SH-SY5Y (cell line): ENCODE measurements at regions not wholly inside any gene's neighbourhood (a gene's known extent, or its start where the extent isn't known, plus 50 kb on each side); places are given as distances from the start of the nearest gene placed in this dataset.

Source experiments
- GATA2 ChIP-seq: IDR thresholded peaks from 2 replicates; pipeline ENCODE4 v1.6.1; 2011; ENCODE audit warnings: mild to moderate bottlenecking, low read depth, low read length
- GATA3 ChIP-seq: IDR thresholded peaks from 2 replicates; pipeline ENCODE4 v1.6.1; 2011; ENCODE audit warnings: low read depth, mild to moderate bottlenecking, low read length, moderate library complexity

GRCh38 chr11:41789376-41789775, 329.9 kb upstream of the LRRC4C start:
- TF ChIP-seq GATA3 (no peak), GATA2 (no peak)

GRCh38 chr11:41795004-41795403, 335.6 kb upstream of the LRRC4C start:
- no peak for TF ChIP-seq GATA2
- TF ChIP-seq GATA3 = no peak

- TF ChIP-seq GATA2 (no peak), GATA3 (no peak)
Measured at GRCh38 chr11:41799754-41800153, 340.3 kb upstream of the LRRC4C start.

- TF ChIP-seq GATA2 (no peak), GATA3 (no peak)
Measured at GRCh38 chr11:41803895-41804294, 344.4 kb upstream of the LRRC4C start.

DNA sequence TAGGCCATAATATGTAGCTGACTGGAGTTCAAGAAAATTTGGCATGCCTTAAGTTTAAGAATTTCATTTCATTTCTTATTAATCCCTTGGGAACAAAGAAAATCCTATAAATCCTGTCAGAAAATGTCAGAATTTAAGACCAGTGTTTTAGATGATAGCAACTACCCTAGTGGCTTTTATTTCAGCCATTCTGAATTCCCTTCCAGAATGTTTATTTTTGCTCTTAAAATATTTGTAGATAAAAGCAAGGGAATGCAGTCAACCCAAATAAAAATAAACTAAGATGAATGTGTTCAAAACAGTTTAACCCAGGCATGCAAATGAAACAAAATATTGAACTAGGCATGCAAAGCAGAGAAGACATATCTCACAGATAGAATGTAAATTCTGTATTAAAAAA, 356.9 kb upstream of the LRRC4C start:
- TF ChIP-seq GATA2 (no peak), GATA3 (no peak)

- TF ChIP-seq GATA2 (no peak), GATA3 (no peak)
Measured at GRCh38 chr11:41826085-41826484, 366.6 kb upstream of the LRRC4C start.

GRCh38 chr11:41836431-41836830, 377.0 kb upstream of the LRRC4C start:
- no peak for TF ChIP-seq GATA2
- no peak for TF ChIP-seq GATA3

- TF ChIP-seq GATA2 = no peak
- no peak for TF ChIP-seq GATA3
Measured at GRCh38 chr11:41842673-41843072, 383.2 kb upstream of the LRRC4C start.

GRCh38 chr11:41845066-41845465, 385.6 kb upstream of the LRRC4C start:
- TF ChIP-seq GATA2 (no peak), GATA3 (no peak)

GRCh38 chr11:41848349-41848748, 388.9 kb upstream of the LRRC4C start:
- TF ChIP-seq GATA2 (peak; percentile 51; the same call in 1 of the 2 replicates), GATA3 (no peak)

- TF ChIP-seq GATA3 (no peak), GATA2 (no peak)
Measured at GRCh38 chr11:41849250-41849649, 389.8 kb upstream of the LRRC4C start.

DNA sequence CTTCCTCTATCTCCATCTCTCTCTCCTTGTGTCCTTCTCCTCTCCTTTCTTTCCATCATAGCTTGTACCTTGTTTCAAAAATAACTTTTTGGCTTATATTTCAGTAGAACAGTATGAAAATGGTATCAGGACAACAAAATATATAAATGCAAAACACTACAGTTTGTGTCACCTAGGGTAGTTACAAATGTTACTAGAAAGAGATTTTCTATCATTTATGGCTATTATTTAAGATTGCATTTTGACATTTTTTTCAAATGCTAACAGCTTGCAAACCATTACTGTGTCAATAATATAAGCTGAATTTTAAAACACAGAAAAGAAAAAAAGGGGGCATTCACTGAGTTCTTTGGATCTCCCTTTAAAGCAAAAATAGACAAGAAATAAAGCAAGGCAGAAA, 392.3 kb upstream of the LRRC4C start:
- no peak for TF ChIP-seq GATA2
- no peak for TF ChIP-seq GATA3

GRCh38 chr11:41861838-41862237, 402.4 kb upstream of the LRRC4C start:
- no peak for TF ChIP-seq GATA3
- no peak for TF ChIP-seq GATA2

DNA sequence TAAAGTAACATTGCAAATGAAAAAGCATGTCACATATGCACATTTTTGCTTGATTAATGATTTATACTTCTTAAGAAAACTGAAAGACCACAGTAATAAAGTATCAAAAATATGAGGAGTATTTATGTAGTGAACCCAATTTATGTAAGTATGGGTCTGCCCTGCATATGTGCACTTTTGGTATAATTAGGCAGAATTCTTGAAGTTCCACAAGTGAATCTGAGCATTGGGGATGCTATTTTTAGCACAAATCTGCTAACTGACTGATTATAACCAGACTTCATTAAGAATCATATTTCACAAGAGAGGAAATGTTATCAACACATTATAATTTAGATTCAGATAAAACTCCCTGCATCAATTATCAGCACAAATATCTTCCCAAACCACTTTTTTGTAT, 407.1 kb upstream of the LRRC4C start:
- no peak for TF ChIP-seq GATA3
- no peak for TF ChIP-seq GATA2

- TF ChIP-seq GATA3 (no peak), GATA2 (no peak)
Measured at GRCh38 chr11:41868606-41869005, 409.2 kb upstream of the LRRC4C start.

GRCh38 chr11:41872426-41872825, 413.0 kb upstream of the LRRC4C start:
- TF ChIP-seq GATA2 (no peak), GATA3 (no peak)

DNA sequence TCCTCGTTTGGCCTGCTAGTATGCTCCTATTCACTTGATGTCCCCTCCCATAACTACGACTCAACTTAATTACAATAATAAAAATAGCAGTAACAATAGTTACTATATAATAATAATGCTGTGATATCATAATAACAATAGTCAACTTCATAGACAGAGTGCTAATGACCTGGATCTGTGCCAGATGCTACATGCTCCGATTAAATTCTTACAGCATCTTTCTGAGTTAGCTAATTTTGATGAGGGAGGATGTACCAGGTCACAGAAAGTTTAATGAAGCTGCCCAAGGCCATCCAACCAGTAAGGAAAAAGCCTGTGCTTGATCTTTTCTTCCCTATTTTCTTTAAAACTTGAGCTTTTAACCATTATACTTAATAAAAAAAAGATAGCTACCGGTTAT, 413.4 kb upstream of the LRRC4C start:
- TF ChIP-seq GATA3 (no peak), GATA2 (no peak)
